ENCODE measurements at regions not wholly inside any gene's neighbourhood (a gene's known extent, or its start where the extent isn't known, plus 50 kb on each side); places are given as distances from the start of the nearest gene placed in this dataset.
"Not testable (repeated sequence)": the region's sequence is repeated elsewhere in the genome, so short reads cannot be mapped to it uniquely, and the experiment has no call there.

DNA sequence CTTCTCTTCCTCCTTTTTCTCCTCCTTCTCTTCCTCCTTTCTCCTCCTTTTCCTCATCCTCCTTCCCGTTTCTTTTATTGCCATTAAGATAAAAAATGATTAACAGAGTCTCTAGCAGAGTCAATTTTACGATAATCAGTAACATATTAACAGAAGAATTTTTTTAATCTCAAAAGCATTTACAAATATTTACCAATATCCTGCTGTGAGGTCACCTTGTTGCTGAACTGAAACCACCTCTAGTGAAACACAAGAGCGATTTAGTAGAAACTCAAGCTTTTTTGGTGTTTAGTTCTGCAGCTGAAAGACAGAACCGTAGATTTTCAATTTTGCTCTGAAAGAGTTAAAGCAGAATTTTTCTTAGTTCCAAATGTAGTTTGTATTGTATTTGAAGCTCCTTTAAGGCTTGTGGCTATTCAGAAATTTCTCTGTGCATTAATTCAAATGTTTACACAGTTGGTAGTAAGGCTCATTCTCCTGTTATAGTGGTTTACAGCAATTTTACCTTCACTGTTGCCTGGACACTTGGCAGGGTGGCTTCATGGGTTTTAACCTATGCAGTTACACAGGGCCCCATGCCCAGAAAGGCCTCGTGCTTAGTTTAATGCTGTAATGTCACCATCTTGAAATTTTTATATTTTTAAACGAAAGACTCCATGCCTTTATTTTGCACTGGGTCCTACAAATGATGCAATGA is 1106.6 kb upstream of the FAM98A start:
- TF ChIP-seq, protein P1, sequence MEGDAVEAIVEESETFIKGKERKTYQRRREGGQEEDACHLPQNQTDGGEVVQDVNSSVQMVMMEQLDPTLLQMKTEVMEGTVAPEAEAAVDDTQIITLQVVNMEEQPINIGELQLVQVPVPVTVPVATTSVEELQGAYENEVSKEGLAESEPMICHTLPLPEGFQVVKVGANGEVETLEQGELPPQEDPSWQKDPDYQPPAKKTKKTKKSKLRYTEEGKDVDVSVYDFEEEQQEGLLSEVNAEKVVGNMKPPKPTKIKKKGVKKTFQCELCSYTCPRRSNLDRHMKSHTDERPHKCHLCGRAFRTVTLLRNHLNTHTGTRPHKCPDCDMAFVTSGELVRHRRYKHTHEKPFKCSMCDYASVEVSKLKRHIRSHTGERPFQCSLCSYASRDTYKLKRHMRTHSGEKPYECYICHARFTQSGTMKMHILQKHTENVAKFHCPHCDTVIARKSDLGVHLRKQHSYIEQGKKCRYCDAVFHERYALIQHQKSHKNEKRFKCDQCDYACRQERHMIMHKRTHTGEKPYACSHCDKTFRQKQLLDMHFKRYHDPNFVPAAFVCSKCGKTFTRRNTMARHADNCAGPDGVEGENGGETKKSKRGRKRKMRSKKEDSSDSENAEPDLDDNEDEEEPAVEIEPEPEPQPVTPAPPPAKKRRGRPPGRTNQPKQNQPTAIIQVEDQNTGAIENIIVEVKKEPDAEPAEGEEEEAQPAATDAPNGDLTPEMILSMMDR (conservative IDR thresholded peaks at IDR 0.05), result no peak
- DNase-seq (ENCODE audit: extremely low spot score, unreplicated experiment), result no peak
- Mint-ChIP-seq H3K27ac (no peak overlapping the region), H3K36me3 (no peaks in the 10 kb centered on the region), H3K4me3 (no peak overlapping the region), H3K27me3 (no peaks in the 10 kb centered on the region), H3K4me1 (ENCODE audit: unreplicated experiment) (no peaks in the 10 kb centered on the region), H3K9me3 (no peaks in the 10 kb centered on the region)

DNA sequence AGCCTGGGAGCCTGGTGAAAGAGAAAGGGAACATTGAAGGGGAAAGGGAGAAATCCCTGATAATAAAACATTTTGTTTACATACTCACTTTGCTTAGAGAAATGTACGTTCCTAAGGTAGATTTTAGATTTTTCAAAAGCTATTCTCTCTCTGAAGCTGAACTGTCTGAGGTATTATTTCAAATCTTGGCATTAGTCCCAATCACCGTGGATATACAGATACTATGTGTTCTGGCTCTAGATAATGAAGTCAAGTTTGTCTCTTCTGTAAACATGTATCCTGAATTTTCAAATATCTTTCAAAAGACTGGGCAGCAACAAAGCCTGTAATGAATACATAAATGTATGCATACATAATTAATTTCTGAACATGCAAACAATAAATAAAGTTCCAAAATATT is 1104.2 kb upstream of the FAM98A start:
- no peak for DNase-seq (ENCODE audit: extremely low spot score, unreplicated experiment)
- no peak overlapping the region for H3K27ac Mint-ChIP-seq
- TF ChIP-seq, protein P1 (conservative IDR thresholded peaks at IDR 0.05), result no peak
- no peaks in the 10 kb centered on the region for H3K9me3 Mint-ChIP-seq
- no peaks in the 10 kb centered on the region for H3K27me3 Mint-ChIP-seq
- H3K4me1 Mint-ChIP-seq (ENCODE audit: unreplicated experiment), result no peaks in the 10 kb centered on the region
- H3K36me3 Mint-ChIP-seq, result no peaks in the 10 kb centered on the region
- no peak overlapping the region for H3K4me3 Mint-ChIP-seq

DNA sequence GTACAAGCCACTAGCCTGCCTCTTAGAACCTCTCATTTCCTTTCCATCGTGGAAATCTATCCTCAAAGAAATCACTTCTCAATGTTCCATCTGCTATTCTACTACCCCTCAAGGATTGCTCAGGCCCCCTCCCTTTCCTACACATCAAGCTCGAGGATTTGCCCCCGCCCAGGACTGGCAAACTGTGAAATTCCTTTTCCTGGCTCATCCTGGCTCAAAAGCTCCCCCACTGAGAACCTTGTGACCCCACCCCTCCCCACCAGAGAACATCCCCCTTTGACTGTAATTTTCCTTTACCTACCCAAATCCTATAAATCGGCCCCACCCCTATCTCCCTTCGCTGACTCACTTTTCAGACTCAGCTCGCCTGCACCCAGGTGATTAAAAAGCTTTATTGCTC is 1103.3 kb upstream of the FAM98A start:
- not testable (repeated sequence) for H3K27ac Mint-ChIP-seq; H3K4me3 Mint-ChIP-seq; H3K9me3 Mint-ChIP-seq; DNase-seq (ENCODE audit: extremely low spot score, unreplicated experiment); H3K36me3 Mint-ChIP-seq; H3K4me1 Mint-ChIP-seq (ENCODE audit: unreplicated experiment); H3K27me3 Mint-ChIP-seq

DNA sequence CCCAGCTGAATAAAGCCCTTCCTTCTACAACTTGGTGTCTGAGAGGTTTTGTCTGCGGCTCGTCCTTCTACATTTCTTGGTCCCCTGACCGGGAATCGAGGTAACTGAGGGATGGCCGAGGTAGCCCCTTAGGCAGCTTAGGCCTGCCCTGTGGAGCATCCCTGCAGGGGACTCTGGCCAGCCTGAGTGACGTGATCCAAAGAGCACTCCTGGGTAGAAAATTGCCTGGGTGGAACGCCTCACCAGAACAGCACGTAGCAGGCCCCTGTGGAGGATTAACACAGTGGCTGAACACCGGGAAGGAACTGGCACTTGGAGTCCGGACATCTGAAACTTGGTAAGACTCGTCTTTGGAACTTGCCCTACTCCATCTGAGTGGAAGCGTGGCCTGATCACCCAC is 1078.5 kb upstream of the FAM98A start:
- DNase-seq (ENCODE audit: extremely low spot score, unreplicated experiment); H3K4me3 Mint-ChIP-seq; H3K36me3 Mint-ChIP-seq; H3K9me3 Mint-ChIP-seq; H3K27me3 Mint-ChIP-seq; H3K4me1 Mint-ChIP-seq (ENCODE audit: unreplicated experiment); H3K27ac Mint-ChIP-seq: not testable (repeated sequence)

DNA sequence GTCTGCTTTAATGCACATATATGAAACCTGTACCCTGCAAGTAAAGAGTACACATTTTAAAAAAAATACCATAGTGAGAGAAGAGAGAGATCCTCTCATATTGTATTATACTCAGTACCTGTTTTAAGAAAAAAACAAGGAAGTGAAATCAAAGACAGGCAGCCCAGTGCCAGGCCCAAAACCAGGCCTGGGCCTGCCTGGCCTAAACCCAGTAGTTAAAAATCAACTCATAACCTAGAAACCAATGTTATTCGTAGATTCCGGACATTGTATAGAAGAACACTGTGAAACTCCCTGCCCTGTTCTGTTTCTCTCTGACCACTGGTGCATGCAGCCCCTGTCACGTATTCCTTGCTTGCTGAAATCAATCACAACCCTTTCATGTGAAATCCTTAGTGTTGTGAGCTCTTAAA is 1078.0 kb upstream of the FAM98A start:
- H3K27me3 Mint-ChIP-seq; DNase-seq (ENCODE audit: extremely low spot score, unreplicated experiment); H3K36me3 Mint-ChIP-seq; H3K4me1 Mint-ChIP-seq (ENCODE audit: unreplicated experiment); H3K27ac Mint-ChIP-seq; H3K4me3 Mint-ChIP-seq; H3K9me3 Mint-ChIP-seq: not testable (repeated sequence)

DNA sequence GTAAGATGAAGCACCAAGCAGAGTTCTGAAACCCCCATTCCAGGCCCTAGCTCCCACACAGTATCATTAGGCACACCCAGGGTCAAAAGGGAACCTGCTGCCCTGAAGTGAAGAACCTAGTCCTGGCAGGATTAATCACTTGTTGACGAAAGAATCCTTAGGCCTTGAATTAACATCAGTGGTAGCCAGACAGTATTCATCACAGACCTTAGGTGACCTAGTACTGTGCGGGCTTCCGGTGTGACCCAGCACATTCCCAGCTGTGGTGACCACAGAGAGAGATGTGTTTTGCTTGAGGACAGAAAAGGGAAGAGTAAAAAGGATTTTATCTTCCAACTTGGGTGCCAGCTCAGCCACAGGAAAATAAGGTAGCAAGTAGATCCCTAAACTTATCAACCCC is 1071.4 kb upstream of the FAM98A start:
- no peak overlapping the region for H3K4me3 Mint-ChIP-seq
- H3K27me3 Mint-ChIP-seq, result no peaks in the 10 kb centered on the region
- no peaks in the 10 kb centered on the region for H3K9me3 Mint-ChIP-seq
- H3K27ac Mint-ChIP-seq, result no peak overlapping the region
- DNase-seq (ENCODE audit: extremely low spot score, unreplicated experiment), result no peak
- H3K4me1 Mint-ChIP-seq (ENCODE audit: unreplicated experiment), result no peaks in the 10 kb centered on the region
- no peaks in the 10 kb centered on the region for H3K36me3 Mint-ChIP-seq
- TF ChIP-seq, protein P1 (conservative IDR thresholded peaks at IDR 0.05), result no peak

DNA sequence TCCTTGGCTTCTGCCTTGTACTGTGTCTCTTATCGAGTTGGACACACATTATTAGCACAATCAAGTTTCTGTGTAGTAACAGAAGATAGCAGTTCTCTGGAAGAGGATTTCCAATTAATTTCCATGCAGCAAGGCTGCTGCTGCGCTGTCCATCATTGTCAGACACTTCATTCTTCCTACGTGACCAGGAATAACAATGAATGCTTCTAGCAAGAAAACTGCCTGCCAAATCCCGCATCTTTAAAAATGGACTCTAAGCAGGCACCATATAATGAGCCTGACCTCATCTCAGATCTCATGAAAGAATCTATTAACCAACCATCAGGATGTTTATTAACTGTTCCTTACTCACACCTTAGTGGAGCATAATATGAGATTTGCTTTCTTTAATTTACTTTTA is 1067.7 kb upstream of the FAM98A start:
- no peak for DNase-seq (ENCODE audit: extremely low spot score, unreplicated experiment)
- TF ChIP-seq, protein P1 (conservative IDR thresholded peaks at IDR 0.05), result no peak
- H3K4me3 Mint-ChIP-seq, result no peak overlapping the region
- H3K27ac Mint-ChIP-seq, result no peak overlapping the region
- no peaks in the 10 kb centered on the region for H3K27me3 Mint-ChIP-seq
- no peaks in the 10 kb centered on the region for H3K9me3 Mint-ChIP-seq
- H3K4me1 Mint-ChIP-seq (ENCODE audit: unreplicated experiment), result no peaks in the 10 kb centered on the region
- H3K36me3 Mint-ChIP-seq, result no peaks in the 10 kb centered on the region
